A549 (cell line): ENCODE measurements at regions not wholly inside any gene's neighbourhood (a gene's known extent, or its start where the extent isn't known, plus 50 kb on each side); places are given as distances from the start of the nearest gene placed in this dataset.

ENCODE experiments used
- BHLHE40 ChIP-seq: IDR thresholded peaks from 2 replicates; pipeline ENCODE4 v1.6.1; 2012; ENCODE audit warnings: low read depth, low read length, inconsistent platforms
- CTCF ChIP-seq: fragments of >200 bp; sonication (Bioruptor Twin); formaldehyde crosslinking; IDR thresholded peaks from 3 replicates; pipeline ENCODE4 v1.5.1; 2016
- GATA3 ChIP-seq: IDR thresholded peaks from 2 replicates; pipeline ENCODE4 v1.6.1; 2012; ENCODE audit warnings: borderline replicate concordance
- HMGXB4 ChIP-seq: fragments of 250-450 bp; sonication (Bioruptor Pico); IDR thresholded peaks from 2 replicates; pipeline ENCODE4 v1.5.0; 2021; ENCODE audit warnings: mild to moderate bottlenecking, moderate library complexity, borderline replicate concordance
- HOXA7 ChIP-seq: fragments of 250-450 bp; sonication (Bioruptor Pico); IDR thresholded peaks from 2 replicates; pipeline ENCODE4 v1.5.0; 2020; ENCODE audit warnings: mild to moderate bottlenecking, moderate library complexity
- RAD21 ChIP-seq, 2 experiments: fragments of >200 bp in 1 of 2; sonication (Bioruptor Twin) in 1 of 2; formaldehyde crosslinking in 1 of 2; IDR thresholded peaks in 1 of 2; conservative IDR thresholded peaks in 1 of 2; 2 replicates in 1 of 2; 3 replicates in 1 of 2; pipeline ENCODE4 v1.6.1; 2012 to 2018; ENCODE audit warnings: inconsistent platforms in 1 of 2
- RFX5 ChIP-seq: fragments of 450-650 bp; IDR thresholded peaks from 2 replicates; pipeline ENCODE4 v1.7.1; 2014; ENCODE audit warnings: antibody characterized with exemption, mild to moderate bottlenecking, moderate library complexity
- ZNF302 ChIP-seq: fragments of 250-450 bp; sonication (Bioruptor Pico); IDR thresholded peaks from 2 replicates; pipeline ENCODE4 v1.9.0; 2021; ENCODE audit warnings: inconsistent platforms, mild to moderate bottlenecking, moderate library complexity

- TF ChIP-seq GATA3 (no peak), CTCF (no peak), RAD21 (conservative IDR thresholded peaks at IDR 0.05 in 1 of 2, IDR thresholded peaks at IDR 0.05 in 1 of 2) (no peak), HOXA7 (no peak), HMGXB4 (CRISPR knock-in tag) (no peak), RFX5 (no peak), ZNF302 (CRISPR knock-in tag) (no peak), BHLHE40 (no peak)
Measured at GRCh38 chr5:167765352-167765751, 526.1 kb upstream of the WWC1 start.
